SK-N-SH treated with all-trans-retinoic acid at 6 μM for 48 hours (cell line): ENCODE measurements at regions not wholly inside any gene's neighbourhood (a gene's known extent, or its start where the extent isn't known, plus 50 kb on each side); places are given as distances from the start of the nearest gene placed in this dataset.
A peak's percentile ranks its signal among the peaks of the same experiment; 100 is the strongest.

Experiments used
- ATAC-seq: fragments of 200-7000 bp; cut with Tn5 transposase; 3 replicates; pipeline ENCODE4 v1.9.1; 2020; ENCODE audit warnings: mild to moderate bottlenecking, moderate library complexity
- ARNTL ChIP-seq: fragments of 450-650 bp; formaldehyde crosslinking; IDR thresholded peaks from 2 replicates; pipeline ENCODE4 v1.5.0; 2020; ENCODE audit warnings: low read depth, mild to moderate bottlenecking, moderate library complexity, borderline replicate concordance
- BACH2 ChIP-seq: fragments of 250-450 bp; sonication (Bioruptor Pico); IDR thresholded peaks from 2 replicates; pipeline ENCODE4 v1.9.0; 2021; ENCODE audit warnings: mild to moderate bottlenecking, borderline replicate concordance
- CSDC2 ChIP-seq: fragments of 250-450 bp; sonication (Bioruptor Pico); IDR thresholded peaks from 2 replicates; pipeline ENCODE4 v1.5.0; 2020; ENCODE audit warnings: mild to moderate bottlenecking, moderate library complexity
- ESRRG ChIP-seq: fragments of 250-450 bp; sonication (Bioruptor Pico); IDR thresholded peaks from 2 replicates; pipeline ENCODE4 v1.6.1; 2021; ENCODE audit warnings: mild to moderate bottlenecking
- GLIS3 ChIP-seq: fragments of 250-450 bp; sonication (Bioruptor Pico); IDR thresholded peaks from 2 replicates; pipeline ENCODE4 v1.5.0; 2020; ENCODE audit warnings: mild to moderate bottlenecking, moderate library complexity
- ISL1 ChIP-seq: fragments of 250-450 bp; sonication (Bioruptor Pico); IDR thresholded peaks from 2 replicates; pipeline ENCODE4 v2.1.2; 2022; ENCODE audit warnings: mild to moderate bottlenecking, moderate library complexity
- OSR1 ChIP-seq: fragments of 250-450 bp; sonication (Bioruptor Pico); IDR thresholded peaks from 2 replicates; pipeline ENCODE4 v1.8.0; 2022; ENCODE audit warnings: moderate library complexity, mild to moderate bottlenecking, inconsistent platforms
- POU6F1 ChIP-seq: fragments of 250-450 bp; sonication (Bioruptor Pico); IDR thresholded peaks from 2 replicates; pipeline ENCODE4 v1.8.0; 2021; ENCODE audit warnings: low read depth, mild to moderate bottlenecking, moderate library complexity, borderline replicate concordance
- PPARA ChIP-seq: fragments of 250-450 bp; sonication (Bioruptor Pico); IDR thresholded peaks from 2 replicates; pipeline ENCODE4 v1.5.0; 2020; ENCODE audit warnings: mild to moderate bottlenecking, borderline replicate concordance
- RARB ChIP-seq: fragments of 250-450 bp; sonication (Bioruptor Pico); IDR thresholded peaks from 2 replicates; pipeline ENCODE4 v1.8.0; 2021; ENCODE audit warnings: mild to moderate bottlenecking, moderate library complexity
- SNAI2 ChIP-seq: fragments of 250-450 bp; sonication (Bioruptor Pico); IDR thresholded peaks from 2 replicates; pipeline ENCODE4 v1.5.0; 2020; ENCODE audit warnings: mild to moderate bottlenecking, moderate library complexity
- TCF4 ChIP-seq: fragments of 250-450 bp; sonication (Bioruptor Pico); IDR thresholded peaks from 2 replicates; pipeline ENCODE4 v1.8.0; 2021; ENCODE audit warnings: mild to moderate bottlenecking, moderate library complexity, borderline replicate concordance
- TOX ChIP-seq: fragments of 250-450 bp; sonication (Bioruptor Pico); IDR thresholded peaks from 2 replicates; pipeline ENCODE4 v1.8.0; 2021; ENCODE audit warnings: mild to moderate bottlenecking, moderate library complexity, borderline replicate concordance
- ZC3H10 ChIP-seq: fragments of 250-450 bp; sonication (Bioruptor Pico); IDR thresholded peaks from 2 replicates; pipeline ENCODE4 v1.5.1; 2021; ENCODE audit warnings: mild to moderate bottlenecking, moderate library complexity
- ZFP3 ChIP-seq: fragments of 250-450 bp; sonication (Bioruptor Pico); IDR thresholded peaks from 2 replicates; pipeline ENCODE4 v1.5.0; 2020; ENCODE audit warnings: mild to moderate bottlenecking, moderate library complexity
- ZFP30 ChIP-seq: fragments of 450-650 bp; formaldehyde crosslinking; IDR thresholded peaks from 2 replicates; pipeline ENCODE4 v1.5.0; 2022; ENCODE audit warnings: mild to moderate bottlenecking, moderate library complexity
- ZNF565 ChIP-seq: fragments of 450-650 bp; formaldehyde crosslinking; conservative IDR thresholded peaks from 2 replicates; pipeline ENCODE4 v1.5.0; 2020; ENCODE audit warnings: low read depth, mild to moderate bottlenecking, moderate library complexity
- ZNF70 ChIP-seq: fragments of 450-650 bp; formaldehyde crosslinking; IDR thresholded peaks from 2 replicates; pipeline ENCODE4 v1.5.0; 2020; ENCODE audit warnings: mild to moderate bottlenecking, moderate library complexity
- ZNF8 ChIP-seq: fragments of 450-650 bp; formaldehyde crosslinking; IDR thresholded peaks from 2 replicates; pipeline ENCODE4 v1.5.0; 2020; ENCODE audit warnings: mild to moderate bottlenecking, moderate library complexity
- TF ChIP-seq, protein P1 (sequence below): fragments of 250-450 bp; sonication (Bioruptor Pico); IDR thresholded peaks from 2 replicates; pipeline ENCODE4 v1.5.1; 2021; ENCODE audit warnings: mild to moderate bottlenecking, moderate library complexity
- TF ChIP-seq, protein P2 (sequence below): fragments of 250-450 bp; sonication (Bioruptor Pico); IDR thresholded peaks from 2 replicates; pipeline ENCODE4 v1.5.0; 2020; ENCODE audit warnings: mild to moderate bottlenecking, moderate library complexity
- TF ChIP-seq, protein P3 (sequence below): fragments of 250-450 bp; sonication (Bioruptor Pico); IDR thresholded peaks from 2 replicates; pipeline ENCODE4 v1.5.1; 2020; ENCODE audit warnings: low read depth, mild to moderate bottlenecking, moderate library complexity
- TF ChIP-seq, protein P4 (sequence below): fragments of 250-450 bp; sonication (Bioruptor Pico); IDR thresholded peaks from 2 replicates; pipeline ENCODE4 v1.8.0; 2020; ENCODE audit warnings: mild to moderate bottlenecking, moderate library complexity, borderline replicate concordance

DNA sequence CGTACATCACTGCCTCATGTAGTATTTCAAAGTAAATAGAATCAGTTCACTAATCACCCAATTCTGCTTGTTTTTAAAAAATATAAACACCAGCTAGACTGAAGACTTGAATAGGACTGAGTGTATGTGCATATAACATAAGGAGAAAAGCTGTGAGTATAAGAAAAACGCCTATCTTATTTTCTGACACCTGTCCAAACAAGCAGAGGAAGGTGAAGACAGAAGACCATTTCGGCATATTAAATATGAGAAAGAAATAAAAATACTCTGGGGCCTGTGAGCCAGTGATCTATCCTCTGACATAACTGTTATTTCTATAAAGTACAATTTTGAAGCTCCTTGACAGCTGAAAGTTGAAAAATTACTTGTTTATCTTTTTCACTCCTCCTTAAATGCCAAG, 111.3 kb upstream of the EEA1 start:
- ATAC-seq: no peak

DNA sequence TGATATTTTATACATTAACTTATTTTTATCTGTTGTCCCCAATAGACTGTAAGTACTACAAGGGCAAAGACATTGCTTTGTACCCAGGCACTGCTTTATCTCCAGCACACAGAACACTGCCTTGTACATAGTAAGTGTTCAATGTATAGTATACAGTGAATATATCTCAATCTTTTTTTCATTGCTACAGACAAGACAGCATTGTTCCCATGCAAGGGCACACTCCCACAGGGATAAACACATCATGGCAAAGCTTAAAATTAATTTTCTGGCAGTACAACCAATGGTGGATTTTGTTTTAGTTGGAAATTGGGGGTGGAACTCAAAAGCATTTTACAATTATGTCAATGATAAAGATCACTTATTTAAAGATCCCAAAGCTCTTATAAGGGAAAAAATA, 112.3 kb upstream of the EEA1 start:
- no peak for ATAC-seq
- TF ChIP-seq ESRRG (CRISPR knock-in tag): no peak
- TF ChIP-seq PPARA (CRISPR knock-in tag): no peak
- no peak for TF ChIP-seq ZFP30 (CRISPR knock-in tag)
- TF ChIP-seq CSDC2 (CRISPR knock-in tag): no peak
- no peak for TF ChIP-seq ZNF8 (CRISPR knock-in tag)
- TF ChIP-seq ZFP3 (CRISPR knock-in tag): no peak
- TF ChIP-seq TCF4: no peak
- no peak for TF ChIP-seq TOX
- TF ChIP-seq, protein P1, sequence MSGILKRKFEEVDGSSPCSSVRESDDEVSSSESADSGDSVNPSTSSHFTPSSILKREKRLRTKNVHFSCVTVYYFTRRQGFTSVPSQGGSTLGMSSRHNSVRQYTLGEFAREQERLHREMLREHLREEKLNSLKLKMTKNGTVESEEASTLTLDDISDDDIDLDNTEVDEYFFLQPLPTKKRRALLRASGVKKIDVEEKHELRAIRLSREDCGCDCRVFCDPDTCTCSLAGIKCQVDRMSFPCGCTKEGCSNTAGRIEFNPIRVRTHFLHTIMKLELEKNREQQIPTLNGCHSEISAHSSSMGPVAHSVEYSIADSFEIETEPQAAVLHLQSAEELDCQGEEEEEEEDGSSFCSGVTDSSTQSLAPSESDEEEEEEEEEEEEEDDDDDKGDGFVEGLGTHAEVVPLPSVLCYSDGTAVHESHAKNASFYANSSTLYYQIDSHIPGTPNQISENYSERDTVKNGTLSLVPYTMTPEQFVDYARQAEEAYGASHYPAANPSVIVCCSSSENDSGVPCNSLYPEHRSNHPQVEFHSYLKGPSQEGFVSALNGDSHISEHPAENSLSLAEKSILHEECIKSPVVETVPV: no peak
- TF ChIP-seq ZNF565: no peak
- no peak for TF ChIP-seq ZC3H10 (CRISPR knock-in tag)
- no peak for TF ChIP-seq RARB
- TF ChIP-seq ISL1: no peak
- no peak for TF ChIP-seq GLIS3 (CRISPR knock-in tag)
- TF ChIP-seq, protein P2, sequence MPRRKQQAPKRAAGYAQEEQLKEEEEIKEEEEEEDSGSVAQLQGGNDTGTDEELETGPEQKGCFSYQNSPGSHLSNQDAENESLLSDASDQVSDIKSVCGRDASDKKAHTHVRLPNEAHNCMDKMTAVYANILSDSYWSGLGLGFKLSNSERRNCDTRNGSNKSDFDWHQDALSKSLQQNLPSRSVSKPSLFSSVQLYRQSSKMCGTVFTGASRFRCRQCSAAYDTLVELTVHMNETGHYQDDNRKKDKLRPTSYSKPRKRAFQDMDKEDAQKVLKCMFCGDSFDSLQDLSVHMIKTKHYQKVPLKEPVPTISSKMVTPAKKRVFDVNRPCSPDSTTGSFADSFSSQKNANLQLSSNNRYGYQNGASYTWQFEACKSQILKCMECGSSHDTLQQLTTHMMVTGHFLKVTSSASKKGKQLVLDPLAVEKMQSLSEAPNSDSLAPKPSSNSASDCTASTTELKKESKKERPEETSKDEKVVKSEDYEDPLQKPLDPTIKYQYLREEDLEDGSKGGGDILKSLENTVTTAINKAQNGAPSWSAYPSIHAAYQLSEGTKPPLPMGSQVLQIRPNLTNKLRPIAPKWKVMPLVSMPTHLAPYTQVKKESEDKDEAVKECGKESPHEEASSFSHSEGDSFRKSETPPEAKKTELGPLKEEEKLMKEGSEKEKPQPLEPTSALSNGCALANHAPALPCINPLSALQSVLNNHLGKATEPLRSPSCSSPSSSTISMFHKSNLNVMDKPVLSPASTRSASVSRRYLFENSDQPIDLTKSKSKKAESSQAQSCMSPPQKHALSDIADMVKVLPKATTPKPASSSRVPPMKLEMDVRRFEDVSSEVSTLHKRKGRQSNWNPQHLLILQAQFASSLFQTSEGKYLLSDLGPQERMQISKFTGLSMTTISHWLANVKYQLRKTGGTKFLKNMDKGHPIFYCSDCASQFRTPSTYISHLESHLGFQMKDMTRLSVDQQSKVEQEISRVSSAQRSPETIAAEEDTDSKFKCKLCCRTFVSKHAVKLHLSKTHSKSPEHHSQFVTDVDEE: no peak
- TF ChIP-seq ZNF70: no peak
- no peak for TF ChIP-seq ARNTL (CRISPR knock-in tag)
- TF ChIP-seq OSR1: no peak
- TF ChIP-seq, protein P3, sequence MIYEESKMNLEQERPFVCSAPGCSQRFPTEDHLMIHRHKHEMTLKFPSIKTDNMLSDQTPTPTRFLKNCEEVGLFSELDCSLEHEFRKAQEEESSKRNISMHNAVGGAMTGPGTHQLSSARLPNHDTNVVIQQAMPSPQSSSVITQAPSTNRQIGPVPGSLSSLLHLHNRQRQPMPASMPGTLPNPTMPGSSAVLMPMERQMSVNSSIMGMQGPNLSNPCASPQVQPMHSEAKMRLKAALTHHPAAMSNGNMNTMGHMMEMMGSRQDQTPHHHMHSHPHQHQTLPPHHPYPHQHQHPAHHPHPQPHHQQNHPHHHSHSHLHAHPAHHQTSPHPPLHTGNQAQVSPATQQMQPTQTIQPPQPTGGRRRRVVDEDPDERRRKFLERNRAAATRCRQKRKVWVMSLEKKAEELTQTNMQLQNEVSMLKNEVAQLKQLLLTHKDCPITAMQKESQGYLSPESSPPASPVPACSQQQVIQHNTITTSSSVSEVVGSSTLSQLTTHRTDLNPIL (CRISPR knock-in tag): no peak

More for the DNA sequence above, 111.3 kb upstream of the EEA1 start:
- TF ChIP-seq, protein P4, sequence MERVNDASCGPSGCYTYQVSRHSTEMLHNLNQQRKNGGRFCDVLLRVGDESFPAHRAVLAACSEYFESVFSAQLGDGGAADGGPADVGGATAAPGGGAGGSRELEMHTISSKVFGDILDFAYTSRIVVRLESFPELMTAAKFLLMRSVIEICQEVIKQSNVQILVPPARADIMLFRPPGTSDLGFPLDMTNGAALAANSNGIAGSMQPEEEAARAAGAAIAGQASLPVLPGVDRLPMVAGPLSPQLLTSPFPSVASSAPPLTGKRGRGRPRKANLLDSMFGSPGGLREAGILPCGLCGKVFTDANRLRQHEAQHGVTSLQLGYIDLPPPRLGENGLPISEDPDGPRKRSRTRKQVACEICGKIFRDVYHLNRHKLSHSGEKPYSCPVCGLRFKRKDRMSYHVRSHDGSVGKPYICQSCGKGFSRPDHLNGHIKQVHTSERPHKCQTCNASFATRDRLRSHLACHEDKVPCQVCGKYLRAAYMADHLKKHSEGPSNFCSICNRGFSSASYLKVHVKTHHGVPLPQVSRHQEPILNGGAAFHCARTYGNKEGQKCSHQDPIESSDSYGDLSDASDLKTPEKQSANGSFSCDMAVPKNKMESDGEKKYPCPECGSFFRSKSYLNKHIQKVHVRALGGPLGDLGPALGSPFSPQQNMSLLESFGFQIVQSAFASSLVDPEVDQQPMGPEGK (CRISPR knock-in tag): no peak
- TF ChIP-seq ESRRG (CRISPR knock-in tag): no peak
- TF ChIP-seq BACH2 (CRISPR knock-in tag): no peak
- no peak for TF ChIP-seq RARB
- no peak for TF ChIP-seq ZC3H10 (CRISPR knock-in tag)
- no peak for TF ChIP-seq ZFP30 (CRISPR knock-in tag)
- TF ChIP-seq POU6F1 (CRISPR knock-in tag): no peak
- no peak for TF ChIP-seq OSR1
- no peak for TF ChIP-seq ZNF565
- TF ChIP-seq ZNF8 (CRISPR knock-in tag): no peak
- no peak for TF ChIP-seq TCF4
- no peak for TF ChIP-seq ZFP3 (CRISPR knock-in tag)
- no peak for TF ChIP-seq GLIS3 (CRISPR knock-in tag)
- TF ChIP-seq ARNTL (CRISPR knock-in tag): no peak
- no peak for TF ChIP-seq CSDC2 (CRISPR knock-in tag)
- no peak for TF ChIP-seq ZNF70

- peak; percentile 86 for ATAC-seq
- TF ChIP-seq SNAI2 (CRISPR knock-in tag) (no peak), BACH2 (CRISPR knock-in tag) (no peak), ARNTL (CRISPR knock-in tag) (no peak), ZNF70 (no peak), ZNF565 (no peak), ZC3H10 (CRISPR knock-in tag) (no peak), PPARA (CRISPR knock-in tag) (no peak), ESRRG (CRISPR knock-in tag) (no peak), TCF4 (no peak), ZFP30 (CRISPR knock-in tag) (no peak), ZFP3 (CRISPR knock-in tag) (no peak), GLIS3 (CRISPR knock-in tag) (no peak), RARB (no peak)
- TF ChIP-seq, protein P2: no peak
- TF ChIP-seq, protein P1: no peak
Observed at GRCh38 chr12:93042283-93042682, 113.2 kb upstream of the EEA1 start.
